ENCODE measurements at regions not wholly inside any gene's neighbourhood (a gene's known extent, or its start where the extent isn't known, plus 50 kb on each side); places are given as distances from the start of the nearest gene placed in this dataset.

- Mint-ChIP-seq H3K4me3 (no peak overlapping the region), H3K27me3 (no peaks in the 10 kb centered on the region), H3K4me1 (no peaks in the 10 kb centered on the region), H3K27ac (no peak overlapping the region), H3K36me3 (no peaks in the 10 kb centered on the region), H3K9me3 (peaks cover 0 to 34% (median 7%) of the 10 kb centered on the region in 7 donors)
- no peaks in the 10 kb centered on the region for H3K36me3 ChIP-seq (ENCODE audit: control insufficient read depth, insufficient read depth, low read length)
- no peaks in the 10 kb centered on the region for H3K27me3 ChIP-seq (ENCODE audit: control insufficient read depth, insufficient read depth, low read length)
- H3K9me3 ChIP-seq (ENCODE audit: control insufficient read depth in 2 of 2, low read length in 2 of 2), result peaks cover 2 to 15% of the 10 kb centered on the region in 2 experiments
- no peak for ATAC-seq (ENCODE audit: low read depth in 2 of 2)
- no peak overlapping the region for H3K27ac ChIP-seq (ENCODE audit: insufficient read depth, low read length, poor library complexity, severe bottlenecking)
- no peak for DNase-seq
- no peak overlapping the region for H3K4me3 ChIP-seq (ENCODE audit: low read depth, low read length)
- no peaks in the 10 kb centered on the region for H3K4me1 ChIP-seq (ENCODE audit: control insufficient read depth, insufficient read depth, low read length, poor library complexity, severe bottlenecking)
These were observed 336.7 kb upstream of the CNTNAP5 start for GRCh38 chr2:123688231-123688940.

- Mint-ChIP-seq H3K36me3 (no peaks in the 10 kb centered on the region), H3K4me3 (no peak overlapping the region), H3K27ac (no peak overlapping the region), H3K27me3 (no peaks in the 10 kb centered on the region), H3K4me1 (no peaks in the 10 kb centered on the region), H3K9me3 (peaks cover 0 to 33% (median 9%) of the 10 kb centered on the region in 7 donors)
- Histone ChIP-seq H3K27ac (ENCODE audit: insufficient read depth, low read length, poor library complexity, severe bottlenecking) (no peak overlapping the region), H3K9me3 (ENCODE audit: control insufficient read depth in 2 of 2, low read length in 2 of 2) (peaks cover 0 to 20% of the 10 kb centered on the region in 2 experiments), H3K36me3 (ENCODE audit: control insufficient read depth, insufficient read depth, low read length) (no peaks in the 10 kb centered on the region), H3K4me1 (ENCODE audit: control insufficient read depth, insufficient read depth, low read length, poor library complexity, severe bottlenecking) (no peaks in the 10 kb centered on the region), H3K27me3 (ENCODE audit: control insufficient read depth, insufficient read depth, low read length) (no peaks in the 10 kb centered on the region), H3K4me3 (ENCODE audit: low read depth, low read length) (no peak overlapping the region)
- DNase-seq, result no peak
- ATAC-seq (ENCODE audit: low read depth in 2 of 2), result no peak
These were observed 333.0 kb upstream of the CNTNAP5 start for GRCh38 chr2:123692121-123692520.

- DNase-seq, result no peak
- no peak for ATAC-seq (ENCODE audit: low read depth in 2 of 2)
- Mint-ChIP-seq H3K36me3 (no peaks in the 10 kb centered on the region), H3K27ac (no peak overlapping the region), H3K4me3 (no peak overlapping the region), H3K27me3 (no peaks in the 10 kb centered on the region), H3K9me3 (peaks cover 0 to 30% (median 7%) of the 10 kb centered on the region in 7 donors), H3K4me1 (no peaks in the 10 kb centered on the region)
- Histone ChIP-seq H3K9me3 (ENCODE audit: control insufficient read depth in 2 of 2, low read length in 2 of 2) (peaks cover 0 to 13% of the 10 kb centered on the region in 2 experiments), H3K4me1 (ENCODE audit: control insufficient read depth, insufficient read depth, low read length, poor library complexity, severe bottlenecking) (no peaks in the 10 kb centered on the region), H3K4me3 (ENCODE audit: low read depth, low read length) (no peak overlapping the region), H3K27ac (ENCODE audit: insufficient read depth, low read length, poor library complexity, severe bottlenecking) (no peak overlapping the region), H3K36me3 (ENCODE audit: control insufficient read depth, insufficient read depth, low read length) (no peaks in the 10 kb centered on the region), H3K27me3 (ENCODE audit: control insufficient read depth, insufficient read depth, low read length) (no peaks in the 10 kb centered on the region)
These were observed 331.3 kb upstream of the CNTNAP5 start for GRCh38 chr2:123693836-123694235.

DNA sequence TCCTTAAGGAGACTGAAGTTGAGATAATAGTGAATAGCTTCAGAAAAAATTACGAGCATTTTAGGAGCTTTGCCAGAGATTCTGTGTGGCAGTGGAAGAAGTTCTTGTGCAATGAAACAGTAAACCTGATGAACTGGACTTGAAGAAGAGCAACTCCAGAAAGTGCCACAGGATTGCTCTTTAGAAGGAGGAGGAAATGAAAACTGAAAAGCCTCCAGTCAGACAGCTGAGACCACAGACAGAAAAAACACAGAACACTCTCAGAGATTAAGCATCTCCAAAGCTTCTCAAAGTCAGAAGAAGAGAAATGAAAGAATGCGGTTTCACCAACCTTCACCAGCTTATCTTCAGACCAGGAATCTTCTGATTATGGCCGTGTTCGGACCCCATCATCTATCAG is 329.7 kb upstream of the CNTNAP5 start:
- peaks cover 0 to 23% (median 7%) of the 10 kb centered on the region in 7 donors for H3K9me3 Mint-ChIP-seq
- no peaks in the 10 kb centered on the region for H3K27me3 ChIP-seq (ENCODE audit: control insufficient read depth, insufficient read depth, low read length)
- H3K4me1 Mint-ChIP-seq, result no peaks in the 10 kb centered on the region
- H3K4me3 Mint-ChIP-seq, result no peak overlapping the region
- no peak for ATAC-seq (ENCODE audit: low read depth in 2 of 2)
- H3K4me1 ChIP-seq (ENCODE audit: control insufficient read depth, insufficient read depth, low read length, poor library complexity, severe bottlenecking), result no peaks in the 10 kb centered on the region
- DNase-seq, result no peak
- no peak overlapping the region for H3K27ac ChIP-seq (ENCODE audit: insufficient read depth, low read length, poor library complexity, severe bottlenecking)
- H3K36me3 Mint-ChIP-seq, result no peaks in the 10 kb centered on the region
- no peaks in the 10 kb centered on the region for H3K27me3 Mint-ChIP-seq
- peaks cover 0 to 12% of the 10 kb centered on the region in 2 experiments for H3K9me3 ChIP-seq (ENCODE audit: control insufficient read depth in 2 of 2, low read length in 2 of 2)
- no peak overlapping the region for H3K27ac Mint-ChIP-seq
- no peaks in the 10 kb centered on the region for H3K36me3 ChIP-seq (ENCODE audit: control insufficient read depth, insufficient read depth, low read length)
- H3K4me3 ChIP-seq (ENCODE audit: low read depth, low read length), result no peak overlapping the region

DNA sequence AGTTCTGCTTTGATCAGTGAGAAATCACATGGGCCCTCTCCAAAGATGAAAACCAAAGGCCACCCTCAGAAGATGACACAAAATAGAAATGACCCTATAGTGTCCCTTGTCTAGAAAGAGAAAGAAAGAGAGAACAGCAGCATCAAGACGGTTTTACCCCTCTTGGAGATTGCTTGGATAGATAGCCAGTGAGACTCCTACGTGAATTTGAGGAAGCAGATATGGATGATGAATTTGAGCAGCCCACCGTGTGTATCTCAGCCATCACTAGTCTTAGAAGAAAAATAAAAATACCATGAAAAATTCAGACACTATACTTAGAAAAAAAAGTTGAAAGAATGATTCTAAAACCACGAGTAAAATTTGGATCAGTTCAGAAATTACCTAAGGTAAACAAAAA is 329.1 kb upstream of the CNTNAP5 start:
- Mint-ChIP-seq H3K4me3 (no peak overlapping the region), H3K4me1 (no peaks in the 10 kb centered on the region), H3K36me3 (no peaks in the 10 kb centered on the region), H3K27ac (no peak overlapping the region), H3K9me3 (peaks cover 0 to 20% (median 5%) of the 10 kb centered on the region in 7 donors), H3K27me3 (no peaks in the 10 kb centered on the region)
- no peak for DNase-seq
- Histone ChIP-seq H3K36me3 (ENCODE audit: control insufficient read depth, insufficient read depth, low read length) (no peaks in the 10 kb centered on the region), H3K27ac (ENCODE audit: insufficient read depth, low read length, poor library complexity, severe bottlenecking) (no peak overlapping the region), H3K4me1 (ENCODE audit: control insufficient read depth, insufficient read depth, low read length, poor library complexity, severe bottlenecking) (no peaks in the 10 kb centered on the region), H3K4me3 (ENCODE audit: low read depth, low read length) (no peak overlapping the region), H3K27me3 (ENCODE audit: control insufficient read depth, insufficient read depth, low read length) (no peaks in the 10 kb centered on the region), H3K9me3 (ENCODE audit: control insufficient read depth in 2 of 2, low read length in 2 of 2) (peaks cover 0 to 12% of the 10 kb centered on the region in 2 experiments)
- ATAC-seq (ENCODE audit: low read depth in 2 of 2), result no peak

DNA sequence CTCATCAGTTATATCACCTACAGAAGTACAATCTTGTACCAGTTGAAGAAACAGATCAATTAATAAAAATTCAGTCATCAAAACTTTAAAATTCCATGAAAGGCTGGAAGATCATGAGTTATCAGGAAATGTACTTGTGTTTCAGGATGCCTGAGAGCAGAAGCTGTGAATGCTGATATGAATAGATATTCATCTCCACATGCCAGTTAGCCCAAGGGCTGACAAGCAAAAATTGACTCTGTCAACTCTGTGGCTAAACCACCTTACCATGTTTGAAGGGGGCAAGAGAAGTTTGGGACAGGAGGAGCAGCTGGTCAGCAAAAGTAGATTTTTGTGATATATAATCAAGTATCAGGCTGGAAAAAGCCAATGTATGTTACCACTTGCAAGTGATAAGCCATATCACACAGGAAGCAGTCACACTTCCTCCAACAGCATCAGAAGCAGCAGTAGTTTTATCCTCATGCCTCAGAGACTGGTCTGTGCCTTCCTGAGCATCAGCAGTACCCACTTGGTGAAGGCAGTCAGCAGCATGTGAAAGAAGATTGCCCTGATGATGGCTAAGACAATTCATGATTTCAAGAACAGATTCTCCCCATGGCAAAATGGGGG is 328.2 kb upstream of the CNTNAP5 start:
- Mint-ChIP-seq H3K4me3 (no peak overlapping the region), H3K9me3 (peaks cover 0 to 15% (median 3%) of the 10 kb centered on the region in 7 donors), H3K4me1 (no peaks in the 10 kb centered on the region), H3K27me3 (no peaks in the 10 kb centered on the region), H3K36me3 (no peaks in the 10 kb centered on the region), H3K27ac (no peak overlapping the region)
- Histone ChIP-seq H3K27ac (ENCODE audit: insufficient read depth, low read length, poor library complexity, severe bottlenecking) (no peak overlapping the region), H3K9me3 (ENCODE audit: control insufficient read depth in 2 of 2, low read length in 2 of 2) (peaks cover 0 to 6% of the 10 kb centered on the region in 2 experiments), H3K4me3 (ENCODE audit: low read depth, low read length) (no peak overlapping the region), H3K4me1 (ENCODE audit: control insufficient read depth, insufficient read depth, low read length, poor library complexity, severe bottlenecking) (no peaks in the 10 kb centered on the region), H3K36me3 (ENCODE audit: control insufficient read depth, insufficient read depth, low read length) (no peaks in the 10 kb centered on the region), H3K27me3 (ENCODE audit: control insufficient read depth, insufficient read depth, low read length) (no peaks in the 10 kb centered on the region)
- DNase-seq (no peak), ATAC-seq (ENCODE audit: low read depth in 2 of 2) (no peak)

DNA sequence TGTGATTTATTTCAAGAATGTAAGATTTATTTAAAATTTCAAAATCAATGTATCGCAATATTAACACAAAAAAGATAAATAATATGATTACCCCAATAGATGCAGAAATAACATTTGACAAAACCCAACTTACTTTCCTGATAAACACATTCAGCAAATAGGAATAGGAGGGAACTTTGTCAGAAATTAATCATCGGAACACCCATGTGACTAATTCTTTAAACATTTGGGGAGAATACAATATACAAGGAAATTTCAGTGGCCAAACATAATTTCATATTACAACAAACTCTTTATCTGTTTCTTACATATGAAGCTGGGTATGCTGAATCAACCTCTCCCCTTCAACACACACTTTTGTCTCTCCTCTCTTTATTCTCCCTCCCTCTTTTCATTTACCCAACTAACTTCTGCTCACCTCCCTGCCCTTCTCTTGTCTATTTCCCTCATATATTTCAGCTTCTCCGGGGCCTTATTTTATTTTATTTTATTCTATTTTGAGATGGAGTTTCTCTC is 309.6 kb upstream of the CNTNAP5 start:
- no peak overlapping the region for H3K4me3 Mint-ChIP-seq
- no peak for DNase-seq
- H3K9me3 ChIP-seq (ENCODE audit: control insufficient read depth in 2 of 2, low read length in 2 of 2), result peaks cover 4 to 7% of the 10 kb centered on the region in 2 experiments
- H3K27me3 Mint-ChIP-seq, result no peaks in the 10 kb centered on the region
- H3K27me3 ChIP-seq (ENCODE audit: control insufficient read depth, insufficient read depth, low read length), result no peaks in the 10 kb centered on the region
- no peak for ATAC-seq (ENCODE audit: low read depth in 2 of 2)
- no peak overlapping the region for H3K27ac Mint-ChIP-seq
- no peaks in the 10 kb centered on the region for H3K4me1 ChIP-seq (ENCODE audit: control insufficient read depth, insufficient read depth, low read length, poor library complexity, severe bottlenecking)
- H3K9me3 Mint-ChIP-seq, result peaks cover 2 to 14% (median 9%) of the 10 kb centered on the region in 7 donors
- H3K27ac ChIP-seq (ENCODE audit: insufficient read depth, low read length, poor library complexity, severe bottlenecking), result no peak overlapping the region
- H3K36me3 ChIP-seq (ENCODE audit: control insufficient read depth, insufficient read depth, low read length), result no peaks in the 10 kb centered on the region
- H3K36me3 Mint-ChIP-seq, result no peaks in the 10 kb centered on the region
- no peaks in the 10 kb centered on the region for H3K4me1 Mint-ChIP-seq
- H3K4me3 ChIP-seq (ENCODE audit: low read depth, low read length), result no peak overlapping the region

Data from CD4-positive, CD25-positive, alpha-beta regulatory T cell (primary cell).